ENCODE measurements at regions not wholly inside any gene's neighbourhood (a gene's known extent, or its start where the extent isn't known, plus 50 kb on each side); places are given as distances from the start of the nearest gene placed in this dataset.

GRCh38 chr9:124199474-124199873, 58.3 kb upstream of the NEK6 start:
- TF ChIP-seq CTCF (IDR thresholded peaks at IDR 0.05; ENCODE audit: poor library complexity) (no peak), EZH2 (IDR thresholded peaks at IDR 0.05; ENCODE audit: borderline replicate concordance) (no peak)
